Hepatocyte (in vitro differentiated cells): ENCODE measurements at regions not wholly inside any gene's neighbourhood (a gene's known extent, or its start where the extent isn't known, plus 50 kb on each side); places are given as distances from the start of the nearest gene placed in this dataset.
"Not testable (repeated sequence)": the region's sequence is repeated elsewhere in the genome, so short reads cannot be mapped to it uniquely, and the experiment has no call there.

Experiments
- DNase-seq: peaks from one replicate; pipeline ENCODE4 v3.0.0-alpha.2; 2016; ENCODE audit warnings: low spot score
- H2AFZ ChIP-seq: fragments of 200-600 bp; sonication (generic); 2 replicates; pipeline ENCODE4 v1.6.0; 2016; ENCODE audit warnings: antibody characterized with exemption, mild to moderate bottlenecking
- H3K27ac ChIP-seq: fragments of 200-600 bp; sonication (generic); 2 replicates; pipeline ENCODE4 v1.5.1; 2016; ENCODE audit warnings: mild to moderate bottlenecking
- H3K27me3 ChIP-seq: fragments of 200-600 bp; sonication (generic); 2 replicates; pipeline ENCODE4 v1.6.1; 2016
- H3K36me3 ChIP-seq: fragments of 200-600 bp; sonication (generic); replicated peaks from 2 replicates; pipeline ENCODE4 v1.5.1; 2016; ENCODE audit warnings: low read depth; ENCODE audit not compliant: insufficient read depth
- H3K4me1 ChIP-seq: fragments of 200-600 bp; sonication (generic); 2 replicates; pipeline ENCODE4 v1.5.1; 2016; ENCODE audit warnings: mild to moderate bottlenecking, moderate library complexity; ENCODE audit not compliant: insufficient read depth
- H3K4me2 ChIP-seq: fragments of 200-600 bp; sonication (generic); 2 replicates; pipeline ENCODE4 v1.6.0; 2016
- H3K4me3 ChIP-seq: fragments of 200-600 bp; sonication (generic); 2 replicates; pipeline ENCODE4 v1.5.1; 2016; ENCODE audit warnings: mild to moderate bottlenecking
- H3K79me2 ChIP-seq: fragments of 200-600 bp; sonication (generic); 2 replicates; pipeline ENCODE4 v1.6.0; 2017; ENCODE audit warnings: mild to moderate bottlenecking
- H3K9me2 ChIP-seq: fragments of 200-600 bp; sonication (generic); replicated peaks from 2 replicates; pipeline ENCODE4 v1.6.0; 2017; ENCODE audit warnings: mild to moderate bottlenecking; ENCODE audit not compliant: insufficient read depth
- H3K9me3 ChIP-seq: fragments of 200-600 bp; sonication (generic); 2 replicates; pipeline ENCODE4 v1.5.1; 2016; ENCODE audit warnings: low read depth, mild to moderate bottlenecking
- H4K20me1 ChIP-seq: fragments of 200-600 bp; sonication (generic); 2 replicates; pipeline ENCODE4 v1.6.0; 2016; ENCODE audit warnings: mild to moderate bottlenecking; ENCODE audit not compliant: insufficient read depth, poor library complexity, severe bottlenecking
- EZH2 ChIP-seq: fragments of 200-600 bp; sonication (generic); IDR thresholded peaks from 2 replicates; pipeline ENCODE4 v1.6.1; 2016; ENCODE audit warnings: antibody characterized with exemption, mild to moderate bottlenecking, borderline replicate concordance
- EZH2phosphoT487 ChIP-seq: fragments of 200-600 bp; sonication (generic); IDR thresholded peaks from one replicate; pipeline ENCODE4 v1.6.1; 2018; ENCODE audit warnings: antibody characterized with exemption, mild to moderate bottlenecking, low read depth, moderate library complexity; ENCODE audit not compliant: unreplicated experiment, severe bottlenecking
- WGBS: methylation state at CpG from one replicate; pipeline ENCODE4 v1.1.6; 2016; ENCODE audit warnings: low lambda C conversion rate; ENCODE audit errors: missing lambda C conversion rate; 5-methylcytosine and 5-hydroxymethylcytosine counted together
- TF ChIP-seq, protein P1 (sequence below): fragments of 200-600 bp; sonication (generic); IDR thresholded peaks from 2 replicates; pipeline ENCODE4 v1.5.1; 2016; ENCODE audit warnings: antibody characterized with exemption, mild to moderate bottlenecking; ENCODE audit not compliant: poor library complexity

DNA sequence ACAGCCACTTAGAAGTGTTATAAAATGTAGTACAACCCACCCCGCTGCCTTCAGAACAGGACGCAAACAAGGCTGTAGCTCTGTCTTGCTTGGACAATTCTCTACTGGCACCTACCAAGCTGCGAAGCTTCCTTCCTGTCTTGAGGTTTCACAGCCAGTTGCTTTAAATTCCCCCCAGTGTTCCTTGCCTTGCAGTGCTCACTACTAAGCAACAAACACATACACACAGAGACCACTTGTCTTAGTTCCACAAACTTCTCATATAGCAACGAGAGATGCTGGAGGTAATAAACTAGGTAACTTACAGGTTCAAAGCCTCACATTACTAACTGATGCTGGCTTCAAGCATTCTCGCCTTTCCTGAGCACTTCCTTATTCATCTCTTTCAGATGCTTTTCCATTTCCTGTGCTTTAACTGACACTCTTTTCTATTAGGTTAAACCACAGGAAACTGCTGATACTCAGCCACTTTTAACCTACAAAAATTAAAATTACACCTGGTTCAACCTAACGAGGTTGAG lies 91.5 kb upstream of the PTGDR start:
- TF ChIP-seq EZH2phosphoT487, result no peak
- TF ChIP-seq, protein P1, sequence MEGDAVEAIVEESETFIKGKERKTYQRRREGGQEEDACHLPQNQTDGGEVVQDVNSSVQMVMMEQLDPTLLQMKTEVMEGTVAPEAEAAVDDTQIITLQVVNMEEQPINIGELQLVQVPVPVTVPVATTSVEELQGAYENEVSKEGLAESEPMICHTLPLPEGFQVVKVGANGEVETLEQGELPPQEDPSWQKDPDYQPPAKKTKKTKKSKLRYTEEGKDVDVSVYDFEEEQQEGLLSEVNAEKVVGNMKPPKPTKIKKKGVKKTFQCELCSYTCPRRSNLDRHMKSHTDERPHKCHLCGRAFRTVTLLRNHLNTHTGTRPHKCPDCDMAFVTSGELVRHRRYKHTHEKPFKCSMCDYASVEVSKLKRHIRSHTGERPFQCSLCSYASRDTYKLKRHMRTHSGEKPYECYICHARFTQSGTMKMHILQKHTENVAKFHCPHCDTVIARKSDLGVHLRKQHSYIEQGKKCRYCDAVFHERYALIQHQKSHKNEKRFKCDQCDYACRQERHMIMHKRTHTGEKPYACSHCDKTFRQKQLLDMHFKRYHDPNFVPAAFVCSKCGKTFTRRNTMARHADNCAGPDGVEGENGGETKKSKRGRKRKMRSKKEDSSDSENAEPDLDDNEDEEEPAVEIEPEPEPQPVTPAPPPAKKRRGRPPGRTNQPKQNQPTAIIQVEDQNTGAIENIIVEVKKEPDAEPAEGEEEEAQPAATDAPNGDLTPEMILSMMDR, result no peak
- TF ChIP-seq EZH2, result no peak
- no peak overlapping the region for H2AFZ ChIP-seq

DNA sequence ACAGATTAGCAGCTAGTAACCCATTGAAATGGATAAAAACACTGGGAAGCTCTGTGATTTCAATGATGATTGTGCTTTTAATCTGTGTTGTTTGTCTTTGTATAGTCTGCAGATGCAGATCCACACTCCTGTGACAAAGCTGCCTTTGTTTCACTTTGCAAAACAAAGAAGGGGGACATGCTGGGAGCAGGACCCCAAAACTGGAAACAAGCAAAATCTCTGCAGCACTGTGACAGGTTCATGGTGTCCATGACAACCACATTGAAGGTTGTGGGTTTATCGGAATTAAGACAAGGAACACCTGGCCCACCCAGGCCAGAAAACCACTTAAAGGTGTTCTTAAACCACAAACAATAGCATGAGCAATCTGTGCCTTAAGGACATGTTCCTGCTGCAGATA lies 95.6 kb upstream of the PTGDR start:
- H3K4me1 ChIP-seq, DNase-seq, H3K27me3 ChIP-seq, H3K4me2 ChIP-seq, H3K79me2 ChIP-seq, H3K9me3 ChIP-seq, H4K20me1 ChIP-seq, H2AFZ ChIP-seq, H3K36me3 ChIP-seq, H3K9me2 ChIP-seq, H3K27ac ChIP-seq, H3K4me3 ChIP-seq: not testable (repeated sequence)
- WGBS, result 50% methylated on average over 1 of the region's 1 CpG

More for the DNA sequence above, 91.5 kb upstream of the PTGDR start:
- H3K9me2 ChIP-seq, result no peaks in the 10 kb centered on the region
- H3K4me2 ChIP-seq, result no peak overlapping the region
- peaks cover 9% of the 10 kb centered on the region for H3K4me1 ChIP-seq
- no peak overlapping the region for H3K4me3 ChIP-seq
- peaks cover 6% of the 10 kb centered on the region for H3K9me3 ChIP-seq
- no peak overlapping the region for H3K27ac ChIP-seq
- no peaks in the 10 kb centered on the region for H4K20me1 ChIP-seq
- no peaks in the 10 kb centered on the region for H3K36me3 ChIP-seq
- H3K79me2 ChIP-seq, result no peaks in the 10 kb centered on the region
- H3K27me3 ChIP-seq, result no peaks in the 10 kb centered on the region
- DNase-seq, result no peak
- 83% methylated on average over 6 of the region's 6 CpGs for WGBS

DNA sequence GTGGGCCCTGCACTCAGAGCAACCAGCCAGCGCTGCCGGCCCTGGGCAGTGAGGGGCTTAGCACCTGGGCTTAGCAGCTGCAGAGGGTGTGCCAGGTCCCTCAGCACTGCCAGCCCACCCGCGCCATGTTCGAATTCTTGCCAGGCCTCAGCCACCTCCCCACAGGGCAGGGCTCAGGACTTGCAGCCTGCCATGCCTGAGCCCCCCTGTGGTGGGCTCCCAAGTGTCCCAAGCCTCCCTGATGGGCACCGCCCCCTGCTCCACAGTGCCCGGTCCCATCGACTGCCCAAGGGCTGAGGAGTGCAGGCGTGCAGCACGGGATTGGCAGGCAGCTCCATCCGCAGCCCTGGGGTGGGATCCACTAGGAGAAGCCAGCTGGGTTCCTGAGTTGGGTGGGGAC lies 98.0 kb upstream of the NID2 start:
- Histone ChIP-seq H3K27me3 (no peaks in the 10 kb centered on the region), H3K9me2 (no peaks in the 10 kb centered on the region), H3K79me2 (no peaks in the 10 kb centered on the region), H3K9me3 (no peaks in the 10 kb centered on the region), H2AFZ (no peak overlapping the region), H4K20me1 (no peaks in the 10 kb centered on the region), H3K27ac (no peak overlapping the region), H3K4me3 (no peak overlapping the region), H3K36me3 (no peaks in the 10 kb centered on the region), H3K4me1 (no peaks in the 10 kb centered on the region), H3K4me2 (no peak overlapping the region)
- no peak for DNase-seq
- WGBS, result 82% methylated on average over 11 of the region's 11 CpGs
- TF ChIP-seq, protein P1, result no peak
- TF ChIP-seq EZH2phosphoT487 (no peak), EZH2 (no peak)

DNA sequence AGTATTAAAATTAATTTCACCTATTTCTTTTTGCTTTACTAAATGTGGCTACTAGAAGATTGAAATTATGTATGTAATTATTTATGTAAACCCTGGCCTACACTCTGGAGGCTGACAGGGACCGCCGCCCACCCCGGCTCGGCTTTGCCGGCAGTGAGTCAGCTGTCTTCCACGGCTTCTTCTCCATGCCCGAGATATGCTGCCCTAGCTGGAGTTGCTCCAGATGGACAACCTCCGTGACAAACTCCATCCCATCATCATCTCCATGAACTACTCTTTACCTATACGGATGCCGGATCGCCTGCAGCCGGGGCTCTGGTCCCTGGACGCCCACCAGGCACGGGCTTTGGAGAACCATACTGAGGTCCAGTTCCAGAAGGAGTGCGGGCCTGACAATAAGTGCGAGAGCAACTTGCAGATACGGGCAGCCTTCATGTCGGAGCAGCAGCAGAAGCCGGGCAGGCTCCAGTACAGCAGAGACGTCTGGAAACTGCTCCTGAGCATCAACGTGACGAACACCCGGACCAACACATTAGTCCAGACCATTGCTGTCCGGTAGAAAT lies 86.9 kb upstream of the NID2 start:
- H3K4me2 ChIP-seq, result no peak overlapping the region
- H3K79me2 ChIP-seq, result no peaks in the 10 kb centered on the region
- no peaks in the 10 kb centered on the region for H3K9me2 ChIP-seq
- no peak overlapping the region for H2AFZ ChIP-seq
- H3K4me3 ChIP-seq, result no peak overlapping the region
- H3K9me3 ChIP-seq, result no peaks in the 10 kb centered on the region
- DNase-seq, result no peak
- 96% methylated on average over 23 of the region's 24 CpGs for WGBS
- no peaks in the 10 kb centered on the region for H3K27me3 ChIP-seq
- H3K4me1 ChIP-seq, result no peaks in the 10 kb centered on the region
- TF ChIP-seq, protein P1, result no peak
- no peak for TF ChIP-seq EZH2phosphoT487
- TF ChIP-seq EZH2, result no peak
- H3K27ac ChIP-seq, result no peak overlapping the region
- no peaks in the 10 kb centered on the region for H4K20me1 ChIP-seq
- no peaks in the 10 kb centered on the region for H3K36me3 ChIP-seq
